PC-9 (cell line): ENCODE measurements at regions not wholly inside any gene's neighbourhood (a gene's known extent, or its start where the extent isn't known, plus 50 kb on each side); places are given as distances from the start of the nearest gene placed in this dataset.

Source experiments
- BruUV-seq: library from RNA; stranded (reverse); fragments of 400-500 nt; replicated peaks from 2 replicates; lab custom pipeline; 2021; lab: Mats Ljungman, UMichigan
- CTCF ChIA-PET: fragments of 300-600 bp; sonication (Branson Sonifier 250); formaldehyde crosslinking; loops from one replicate; lab custom pipeline; 2022; ENCODE audit warnings: antibody characterized with exemption; lab: Charles Lee
- POLR2A ChIA-PET: fragments of 300-600 bp; sonication (Branson Sonifier 250); formaldehyde crosslinking; loops from one replicate; lab custom pipeline; 2022; ENCODE audit warnings: antibody characterized with exemption; ENCODE audit not compliant: unreplicated experiment; lab: Charles Lee
- DNase-seq, 2 experiments: peaks; one replicate each; pipeline versions ENCODE4 v3.0.0 to v3.0.0-alpha.2; 2015 to 2022; ENCODE audit warnings: mixed read lengths in 1 of 2
- H2AFZ ChIP-seq: fragments of 200-600 bp; sonication (generic); 2 replicates; pipeline ENCODE4 v1.8.1; 2017; ENCODE audit warnings: antibody characterized with exemption
- H3F3A ChIP-seq: fragments of 200-600 bp; sonication (generic); 2 replicates; pipeline ENCODE4 v1.8.1; 2017; ENCODE audit warnings: antibody characterized with exemption, mild to moderate bottlenecking, low read depth; ENCODE audit not compliant: insufficient read depth
- H3K27ac ChIP-seq: fragments of 200-600 bp; sonication (generic); 2 replicates; pipeline ENCODE4 v1.6.1; 2016; ENCODE audit warnings: mixed run types
- H3K27me3 ChIP-seq: fragments of 200-600 bp; sonication (generic); 2 replicates; pipeline ENCODE4 v1.6.1; 2016; ENCODE audit warnings: low read depth, mixed run types; ENCODE audit not compliant: insufficient read depth
- H3K36me3 ChIP-seq: fragments of 200-600 bp; sonication (generic); 2 replicates; pipeline ENCODE4 v1.6.1; 2016; ENCODE audit warnings: low read depth, mixed run types
- H3K4me1 ChIP-seq: fragments of 200-600 bp; sonication (generic); replicated peaks from 2 replicates; pipeline ENCODE4 v1.6.1; 2016; ENCODE audit warnings: mixed run types; ENCODE audit not compliant: insufficient read depth
- H3K4me2 ChIP-seq: fragments of 200-600 bp; sonication (generic); 2 replicates; pipeline ENCODE4 v1.6.1; 2017; ENCODE audit warnings: mixed run types
- H3K4me3 ChIP-seq: fragments of 200-600 bp; sonication (generic); 2 replicates; pipeline ENCODE4 v1.6.1; 2016; ENCODE audit warnings: mixed run types
- H3K79me2 ChIP-seq: fragments of 200-600 bp; sonication (generic); 2 replicates; pipeline ENCODE4 v1.6.1; 2017; ENCODE audit warnings: low read depth, mixed run types
- H3K9me2 ChIP-seq: fragments of 200-600 bp; sonication (generic); 2 replicates; pipeline ENCODE4 v1.8.1; 2017; ENCODE audit warnings: mild to moderate bottlenecking; ENCODE audit not compliant: insufficient read depth
- H3K9me3 ChIP-seq: fragments of 200-600 bp; sonication (generic); 2 replicates; pipeline ENCODE4 v1.8.1; 2016; ENCODE audit warnings: low read depth; ENCODE audit not compliant: insufficient read depth
- H4K20me1 ChIP-seq: fragments of 200-600 bp; sonication (generic); 2 replicates; pipeline ENCODE4 v1.8.1; 2017; ENCODE audit not compliant: insufficient read depth
- EZH2 ChIP-seq: fragments of 200-600 bp; sonication (generic); IDR thresholded peaks from 2 replicates; pipeline ENCODE4 v1.8.0; 2017; ENCODE audit warnings: antibody characterized with exemption, low read depth
- intact Hi-C: fragments of 100-400 bp; cut with micrococcal nuclease; formaldehyde crosslinking; loops from one replicate; pipeline ENCODE4 v1.10.0; 2022; ENCODE audit not compliant: unreplicated experiment
- TF ChIP-seq, protein P1 (sequence below): fragments of 200-600 bp; sonication (generic); conservative IDR thresholded peaks from 2 replicates; pipeline ENCODE4 v1.6.1; 2017; ENCODE audit warnings: mixed run types, antibody characterized with exemption, mild to moderate bottlenecking, moderate library complexity

DNA sequence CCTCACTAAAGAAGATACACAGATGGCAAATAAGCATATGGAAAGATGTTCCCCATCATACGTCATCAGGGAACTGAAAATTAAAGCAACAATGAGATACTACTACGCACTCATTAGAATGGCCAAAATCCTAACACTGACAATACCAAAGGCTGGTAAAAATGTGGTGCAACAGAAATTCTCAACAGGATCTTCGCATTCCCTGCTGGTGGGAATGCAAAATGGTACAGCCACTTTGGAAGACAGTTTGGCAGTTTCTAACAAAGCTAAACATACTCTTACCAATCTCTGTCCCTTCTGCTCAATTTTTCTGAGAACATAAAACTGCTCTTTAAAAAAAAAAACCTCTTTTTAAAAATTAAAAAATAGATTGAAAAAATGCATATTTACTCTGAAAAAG lies 300.2 kb downstream of the FBXW7 start:
- H3K79me2 ChIP-seq = no peaks in the 10 kb centered on the region
- DNase-seq = no peak
- CTCF ChIA-PET = interaction anchor here (0.7 kb wide), 1 partner anchor 187 kb away, joined by 7 read pairs; no protein-coding TSS in a partner anchor
- TF ChIP-seq, protein P1, sequence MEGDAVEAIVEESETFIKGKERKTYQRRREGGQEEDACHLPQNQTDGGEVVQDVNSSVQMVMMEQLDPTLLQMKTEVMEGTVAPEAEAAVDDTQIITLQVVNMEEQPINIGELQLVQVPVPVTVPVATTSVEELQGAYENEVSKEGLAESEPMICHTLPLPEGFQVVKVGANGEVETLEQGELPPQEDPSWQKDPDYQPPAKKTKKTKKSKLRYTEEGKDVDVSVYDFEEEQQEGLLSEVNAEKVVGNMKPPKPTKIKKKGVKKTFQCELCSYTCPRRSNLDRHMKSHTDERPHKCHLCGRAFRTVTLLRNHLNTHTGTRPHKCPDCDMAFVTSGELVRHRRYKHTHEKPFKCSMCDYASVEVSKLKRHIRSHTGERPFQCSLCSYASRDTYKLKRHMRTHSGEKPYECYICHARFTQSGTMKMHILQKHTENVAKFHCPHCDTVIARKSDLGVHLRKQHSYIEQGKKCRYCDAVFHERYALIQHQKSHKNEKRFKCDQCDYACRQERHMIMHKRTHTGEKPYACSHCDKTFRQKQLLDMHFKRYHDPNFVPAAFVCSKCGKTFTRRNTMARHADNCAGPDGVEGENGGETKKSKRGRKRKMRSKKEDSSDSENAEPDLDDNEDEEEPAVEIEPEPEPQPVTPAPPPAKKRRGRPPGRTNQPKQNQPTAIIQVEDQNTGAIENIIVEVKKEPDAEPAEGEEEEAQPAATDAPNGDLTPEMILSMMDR = no peak
- TF ChIP-seq EZH2 = no peak
- intact Hi-C loops = no loop called here
- H3K27ac ChIP-seq = no peak overlapping the region
- no peaks in the 10 kb centered on the region for H3K36me3 ChIP-seq
- H4K20me1 ChIP-seq = no peaks in the 10 kb centered on the region
- H3K27me3 ChIP-seq = no peaks in the 10 kb centered on the region
- no peaks in the 10 kb centered on the region for H3K9me2 ChIP-seq
- H3K4me1 ChIP-seq = no peaks in the 10 kb centered on the region
- H3K4me2 ChIP-seq = no peak overlapping the region
- H3F3A ChIP-seq = no peaks in the 10 kb centered on the region
- no peak overlapping the region for H3K4me3 ChIP-seq
- no peak overlapping the region for H2AFZ ChIP-seq
- POLR2A ChIA-PET = no interaction called here
- H3K9me3 ChIP-seq = no peaks in the 10 kb centered on the region
- BruUV-seq = no TSS peak

DNA sequence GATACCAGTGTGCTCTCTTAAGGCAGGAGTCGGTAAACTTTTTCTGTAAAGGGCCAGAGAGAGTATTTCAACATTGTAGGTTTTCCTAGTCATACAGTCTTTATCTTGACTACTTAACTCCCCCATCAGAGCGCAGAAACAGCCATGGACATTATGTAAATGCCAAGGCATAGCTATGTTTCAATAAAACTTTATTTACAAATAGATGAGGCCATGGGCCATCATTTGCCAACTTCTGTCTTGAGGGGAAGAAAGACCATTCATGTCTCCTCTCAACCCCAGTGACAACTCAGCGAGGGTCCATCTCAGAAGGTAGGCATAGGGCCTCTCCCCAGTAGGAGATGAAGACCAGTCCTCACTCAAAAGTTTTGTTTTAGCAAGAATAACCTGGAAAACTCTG lies 301.3 kb downstream of the FBXW7 start:
- Histone ChIP-seq H3K36me3 (no peaks in the 10 kb centered on the region), H4K20me1 (no peaks in the 10 kb centered on the region), H3K9me3 (no peaks in the 10 kb centered on the region), H3K4me3 (no peak overlapping the region), H3K9me2 (no peaks in the 10 kb centered on the region), H3K4me2 (no peak overlapping the region), H3F3A (no peaks in the 10 kb centered on the region), H3K4me1 (no peaks in the 10 kb centered on the region), H3K27ac (no peak overlapping the region), H3K27me3 (no peaks in the 10 kb centered on the region), H3K79me2 (no peaks in the 10 kb centered on the region), H2AFZ (no peak overlapping the region)
- no TSS peak for BruUV-seq
- no peak for DNase-seq
- POLR2A ChIA-PET = no interaction called here
- intact Hi-C loops = no loop called here
- TF ChIP-seq, protein P1 = no peak
- TF ChIP-seq EZH2 = no peak
- CTCF ChIA-PET = no interaction called here

DNA sequence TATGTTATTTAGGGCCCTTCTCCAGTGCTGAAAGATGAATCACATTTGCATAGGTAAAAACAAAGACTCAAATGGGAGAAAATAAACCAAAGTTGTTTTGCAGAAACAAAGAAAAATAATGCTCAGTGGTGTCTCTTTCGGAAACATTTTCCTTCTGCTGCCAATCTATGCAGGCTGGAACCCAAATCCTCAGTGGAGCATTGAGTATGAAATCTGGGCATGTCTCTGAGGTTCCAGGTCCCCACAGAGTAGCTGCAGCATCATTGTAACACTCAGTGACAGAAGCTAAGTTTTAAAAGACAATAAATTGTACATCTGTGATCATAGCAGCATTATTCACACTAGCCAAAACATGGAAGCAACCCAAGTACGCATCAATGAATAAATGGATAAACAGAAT lies 303.6 kb downstream of the FBXW7 start:
- H3K79me2 ChIP-seq = no peaks in the 10 kb centered on the region
- BruUV-seq = no TSS peak

DNA sequence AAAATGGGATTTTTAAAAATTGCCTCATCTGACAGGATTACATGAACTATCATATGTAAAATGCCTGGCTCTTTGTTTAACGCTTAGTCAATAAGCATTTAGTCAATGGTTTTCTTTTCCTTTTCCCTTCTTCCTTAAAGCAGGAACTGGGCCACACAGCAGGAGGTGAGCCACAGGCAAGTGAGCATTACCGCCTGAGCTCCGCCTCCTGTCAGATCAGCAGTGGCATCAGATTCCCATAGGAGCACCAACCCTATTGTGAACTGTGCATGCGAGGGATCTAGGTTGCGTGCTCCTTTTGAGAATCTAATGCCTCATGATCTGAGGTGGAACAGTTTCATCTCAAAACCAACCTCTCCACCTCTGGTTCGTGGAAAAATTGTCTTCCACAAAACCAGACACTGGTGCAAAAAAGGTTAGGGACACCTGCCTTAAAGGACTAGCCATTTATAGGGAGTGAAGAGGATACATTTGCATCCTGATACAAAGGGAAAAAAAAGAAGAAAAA lies 306.1 kb downstream of the FBXW7 start:
- TF ChIP-seq, protein P1 = no peak
- TF ChIP-seq EZH2 = no peak
- Histone ChIP-seq H3K36me3 (no peaks in the 10 kb centered on the region), H4K20me1 (no peaks in the 10 kb centered on the region), H3F3A (no peaks in the 10 kb centered on the region), H3K4me2 (no peak overlapping the region), H3K27ac (no peak overlapping the region), H3K4me1 (no peaks in the 10 kb centered on the region), H3K4me3 (no peak overlapping the region), H3K9me3 (no peaks in the 10 kb centered on the region), H2AFZ (no peak overlapping the region), H3K9me2 (no peaks in the 10 kb centered on the region), H3K27me3 (no peaks in the 10 kb centered on the region), H3K79me2 (no peaks in the 10 kb centered on the region)
- no TSS peak for BruUV-seq
- ChIA-PET CTCF (no interaction called here), POLR2A (no interaction called here)
- no peak for DNase-seq
- intact Hi-C loops = no loop called here

More for the DNA sequence above, 303.6 kb downstream of the FBXW7 start:
- H3K4me1 ChIP-seq = no peaks in the 10 kb centered on the region
- no peaks in the 10 kb centered on the region for H3K9me2 ChIP-seq
- no peak overlapping the region for H3K4me3 ChIP-seq
- no peaks in the 10 kb centered on the region for H3K36me3 ChIP-seq
- POLR2A ChIA-PET = no interaction called here
- H4K20me1 ChIP-seq = no peaks in the 10 kb centered on the region
- no peak overlapping the region for H3K4me2 ChIP-seq
- no peak for TF ChIP-seq EZH2
- no peaks in the 10 kb centered on the region for H3K9me3 ChIP-seq
- no peaks in the 10 kb centered on the region for H3K27me3 ChIP-seq
- H3K27ac ChIP-seq = no peak overlapping the region
- CTCF ChIA-PET = no interaction called here
- DNase-seq = no peak
- intact Hi-C loops = no loop called here
- H2AFZ ChIP-seq = no peak overlapping the region
- no peaks in the 10 kb centered on the region for H3F3A ChIP-seq
